ENCODE measurements at regions not wholly inside any gene's neighbourhood (a gene's known extent, or its start where the extent isn't known, plus 50 kb on each side); places are given as distances from the start of the nearest gene placed in this dataset.
"Not testable (repeated sequence)": the region's sequence is repeated elsewhere in the genome, so short reads cannot be mapped to it uniquely, and the experiment has no call there.

- DNase-seq (ENCODE audit: low read depth): no peak
- H3K4me3 ChIP-seq (ENCODE audit: low read depth, low read length): no peak overlapping the region
- TF ChIP-seq, protein P1, sequence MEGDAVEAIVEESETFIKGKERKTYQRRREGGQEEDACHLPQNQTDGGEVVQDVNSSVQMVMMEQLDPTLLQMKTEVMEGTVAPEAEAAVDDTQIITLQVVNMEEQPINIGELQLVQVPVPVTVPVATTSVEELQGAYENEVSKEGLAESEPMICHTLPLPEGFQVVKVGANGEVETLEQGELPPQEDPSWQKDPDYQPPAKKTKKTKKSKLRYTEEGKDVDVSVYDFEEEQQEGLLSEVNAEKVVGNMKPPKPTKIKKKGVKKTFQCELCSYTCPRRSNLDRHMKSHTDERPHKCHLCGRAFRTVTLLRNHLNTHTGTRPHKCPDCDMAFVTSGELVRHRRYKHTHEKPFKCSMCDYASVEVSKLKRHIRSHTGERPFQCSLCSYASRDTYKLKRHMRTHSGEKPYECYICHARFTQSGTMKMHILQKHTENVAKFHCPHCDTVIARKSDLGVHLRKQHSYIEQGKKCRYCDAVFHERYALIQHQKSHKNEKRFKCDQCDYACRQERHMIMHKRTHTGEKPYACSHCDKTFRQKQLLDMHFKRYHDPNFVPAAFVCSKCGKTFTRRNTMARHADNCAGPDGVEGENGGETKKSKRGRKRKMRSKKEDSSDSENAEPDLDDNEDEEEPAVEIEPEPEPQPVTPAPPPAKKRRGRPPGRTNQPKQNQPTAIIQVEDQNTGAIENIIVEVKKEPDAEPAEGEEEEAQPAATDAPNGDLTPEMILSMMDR (IDR thresholded peaks at IDR 0.05; ENCODE audit: low read depth, low read length, missing control alignments): no peak
These were observed 257.4 kb upstream of the ATXN7L3B start for GRCh38 chr12:74280156-74280655.

DNA sequence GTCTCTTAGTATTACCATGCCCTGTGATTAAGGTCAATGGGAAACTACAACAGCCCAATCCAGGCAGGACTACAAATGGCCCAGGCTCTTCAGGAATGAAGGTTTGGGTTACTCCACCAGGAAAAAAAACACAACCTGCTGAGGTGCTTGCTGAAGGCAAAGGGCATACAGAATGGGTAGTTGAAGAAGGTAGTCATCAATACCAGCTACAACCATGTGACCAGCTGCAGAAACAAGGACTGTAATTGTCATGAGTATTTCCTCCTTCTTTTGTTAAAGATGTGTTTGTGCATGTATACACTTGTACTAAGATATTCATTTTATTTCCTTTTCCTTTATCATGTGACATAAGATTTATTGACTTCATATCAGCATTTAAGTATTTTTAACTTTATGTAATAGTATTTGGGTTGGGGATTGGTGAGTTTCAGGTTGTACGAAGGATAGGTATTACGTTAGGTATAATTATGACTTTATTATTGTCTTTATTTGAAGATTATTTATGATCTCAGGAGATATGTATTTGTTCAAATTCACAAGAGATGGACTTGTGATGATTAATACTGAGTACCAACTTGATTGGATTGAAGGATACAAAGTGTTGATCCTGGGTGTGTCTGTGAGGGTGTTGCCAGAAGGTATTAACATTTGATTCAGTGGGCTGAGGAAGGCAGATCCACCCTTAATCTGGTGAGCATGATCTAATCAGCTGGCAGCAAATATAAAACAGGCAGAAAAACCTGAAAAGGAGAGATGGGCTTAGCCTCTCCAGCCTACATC, 256.0 kb upstream of the ATXN7L3B start:
- not testable (repeated sequence) for DNase-seq (ENCODE audit: low read depth); H3K4me3 ChIP-seq (ENCODE audit: low read depth, low read length)

DNA sequence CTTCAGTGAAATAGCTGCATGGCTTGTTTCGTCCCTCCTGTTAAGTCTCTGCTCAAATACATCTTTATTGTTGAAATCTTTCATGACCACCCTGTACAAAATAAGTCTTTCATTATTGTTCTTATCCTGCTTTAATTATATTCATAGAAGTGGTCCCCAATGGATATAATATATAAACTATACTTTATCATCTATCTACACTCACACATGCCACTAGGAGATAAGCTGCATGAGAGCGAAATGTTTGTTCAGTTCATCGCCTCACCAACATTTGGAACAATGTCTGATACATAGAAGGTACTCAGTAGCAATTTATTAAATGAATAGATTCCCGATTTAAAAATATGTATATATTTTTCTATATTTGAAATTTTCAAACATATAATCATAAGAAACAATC, 254.0 kb upstream of the ATXN7L3B start:
- TF ChIP-seq, protein P1 (IDR thresholded peaks at IDR 0.05; ENCODE audit: low read depth, low read length, missing control alignments): no peak
- DNase-seq (ENCODE audit: low read depth): no peak
- H3K4me3 ChIP-seq (ENCODE audit: low read depth, low read length): no peak overlapping the region

DNA sequence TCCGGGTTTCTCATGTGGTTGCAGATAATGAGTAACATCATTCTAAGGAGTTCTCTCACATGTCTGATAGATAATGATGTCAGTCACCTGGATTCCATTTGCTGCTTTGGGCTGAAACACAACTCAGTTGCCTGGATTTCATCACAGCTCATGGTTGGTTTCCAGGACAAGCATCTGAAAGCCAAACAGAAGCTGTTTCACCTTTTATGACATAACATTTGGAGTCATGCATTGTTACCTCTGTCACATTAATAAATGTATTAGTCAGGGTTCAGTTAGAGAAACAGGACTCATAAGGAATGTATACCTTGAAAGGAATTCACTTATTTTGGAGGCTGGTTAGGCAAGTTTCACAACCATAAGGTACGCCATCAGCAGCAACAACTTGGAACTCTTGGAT, 251.9 kb upstream of the ATXN7L3B start:
- DNase-seq (ENCODE audit: low read depth): no peak
- H3K4me3 ChIP-seq (ENCODE audit: low read depth, low read length): no peak overlapping the region
- TF ChIP-seq, protein P1 (IDR thresholded peaks at IDR 0.05; ENCODE audit: low read depth, low read length, missing control alignments): no peak

GRCh38 chr12:74286254-74286653, 251.4 kb upstream of the ATXN7L3B start:
- H3K4me3 ChIP-seq (ENCODE audit: low read depth, low read length): no peak overlapping the region
- no peak for DNase-seq (ENCODE audit: low read depth)
- TF ChIP-seq, protein P1 (IDR thresholded peaks at IDR 0.05; ENCODE audit: low read depth, low read length, missing control alignments): no peak

DNA sequence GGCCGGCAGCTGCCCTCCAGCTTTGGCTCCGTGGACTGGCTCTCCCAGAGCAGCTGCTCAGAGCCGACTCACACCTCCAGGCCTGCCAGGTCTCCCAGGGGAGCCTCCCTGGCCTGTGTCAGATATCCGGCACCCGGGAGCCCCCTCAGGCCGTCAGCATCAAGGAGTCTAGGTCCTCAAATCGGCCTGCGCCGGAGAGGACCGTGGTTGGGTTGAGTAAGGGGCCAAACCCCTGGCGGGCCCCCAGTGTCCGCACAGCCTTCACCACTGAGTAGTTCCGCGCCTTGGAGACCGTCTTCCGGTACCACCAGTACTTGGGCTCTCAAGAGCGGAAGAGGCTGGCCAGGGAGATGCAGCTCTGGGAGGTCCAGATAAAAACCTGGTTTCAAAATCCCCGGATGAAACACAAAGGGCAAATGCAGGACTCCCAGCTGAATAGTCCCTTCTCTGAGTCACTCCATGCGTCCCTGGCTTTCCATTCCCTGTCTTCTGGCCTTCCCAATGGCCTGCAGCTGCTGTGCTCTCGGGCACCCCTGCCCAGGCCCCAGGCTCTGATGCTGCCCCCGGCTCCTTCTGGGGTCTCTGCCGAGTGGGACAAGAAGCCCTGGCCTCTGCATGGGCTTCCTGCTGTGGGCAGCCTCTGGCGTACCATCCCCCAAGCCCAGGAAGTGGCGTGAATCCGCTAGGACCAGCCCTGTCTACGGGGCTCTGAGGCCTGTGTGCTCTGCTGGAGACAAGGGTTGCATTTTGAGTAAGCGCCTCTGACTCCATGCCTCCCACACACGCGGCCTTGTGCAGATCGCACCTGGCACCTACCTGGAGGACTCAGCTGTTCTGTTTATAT, 245.1 kb upstream of the ATXN7L3B start:
- no peak for DNase-seq (ENCODE audit: low read depth)
- TF ChIP-seq, protein P1 (IDR thresholded peaks at IDR 0.05; ENCODE audit: low read depth, low read length, missing control alignments): no peak

DNA sequence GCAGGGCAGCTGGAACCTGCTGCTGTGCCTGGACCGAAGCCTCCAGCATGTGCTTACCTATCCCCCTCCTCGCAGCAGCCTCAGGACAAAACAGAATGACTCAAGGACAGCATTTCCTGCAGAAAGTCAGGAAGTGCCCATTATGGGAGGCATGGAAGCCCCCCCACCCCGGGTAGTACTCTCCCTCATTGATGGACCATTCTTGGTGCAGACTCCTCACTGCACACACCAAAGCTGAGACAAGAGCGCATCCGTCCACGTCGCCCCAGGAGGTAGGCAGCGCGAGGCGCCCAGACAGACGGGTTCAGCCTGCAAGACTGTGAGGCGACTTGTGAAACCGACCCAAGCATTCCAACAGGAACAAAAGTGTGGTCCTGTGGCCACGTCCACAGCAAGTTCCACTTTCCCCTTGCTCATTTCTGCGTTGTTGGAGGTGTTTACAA, 243.9 kb upstream of the ATXN7L3B start:
- no peak overlapping the region for H3K4me3 ChIP-seq (ENCODE audit: low read depth, low read length)
- TF ChIP-seq, protein P1 (IDR thresholded peaks at IDR 0.05; ENCODE audit: low read depth, low read length, missing control alignments): no peak
- DNase-seq (ENCODE audit: low read depth): no peak

More for the DNA sequence above, 245.1 kb upstream of the ATXN7L3B start:
- no peak overlapping the region for H3K4me3 ChIP-seq (ENCODE audit: low read depth, low read length)
